ENCODE measurements at regions not wholly inside any gene's neighbourhood (a gene's known extent, or its start where the extent isn't known, plus 50 kb on each side); places are given as distances from the start of the nearest gene placed in this dataset.
"Not testable (repeated sequence)": the region's sequence is repeated elsewhere in the genome, so short reads cannot be mapped to it uniquely, and the experiment has no call there.

DNA sequence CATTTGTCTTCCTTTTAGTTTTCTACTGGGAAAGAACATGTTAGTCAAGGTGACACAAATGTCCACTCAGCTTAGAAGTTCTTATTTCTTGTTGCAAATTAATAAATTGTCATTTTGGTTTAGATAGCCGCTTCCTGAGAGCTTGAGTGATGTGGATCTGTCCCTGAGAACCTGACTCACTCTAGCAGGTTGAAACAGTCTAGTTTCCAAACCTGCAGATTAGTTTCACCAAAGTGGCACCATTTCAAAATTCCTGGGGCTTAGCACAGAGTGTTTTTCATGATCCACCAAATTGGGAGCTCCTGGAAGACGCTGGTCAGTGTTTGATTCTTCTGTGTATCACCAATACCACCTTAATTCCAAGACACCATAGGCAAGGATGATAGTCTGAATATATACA is 119.4 kb upstream of the TSC22D1 start:
- Histone ChIP-seq H3K9me3 (ENCODE audit: control insufficient read depth, insufficient read depth, low read length) (no peaks in the 10 kb centered on the region), H3K27ac (ENCODE audit: low read length) (no peak overlapping the region), H3K4me1 (ENCODE audit: control insufficient read depth, insufficient read depth, low read length) (no peaks in the 10 kb centered on the region), H3K36me3 (ENCODE audit: control insufficient read depth, insufficient read depth, low read length) (no peaks in the 10 kb centered on the region), H3K27me3 (ENCODE audit: control insufficient read depth, insufficient read depth, low read length) (no peaks in the 10 kb centered on the region), H3K4me3 (ENCODE audit: low read length) (no peak overlapping the region)
- DNase-seq (ENCODE audit: low read depth, low spot score), result no peak
- no CpG with 5 or more reads among the region's 2 CpGs for WGBS (ENCODE audit: insufficient coverage, insufficient read length)

DNA sequence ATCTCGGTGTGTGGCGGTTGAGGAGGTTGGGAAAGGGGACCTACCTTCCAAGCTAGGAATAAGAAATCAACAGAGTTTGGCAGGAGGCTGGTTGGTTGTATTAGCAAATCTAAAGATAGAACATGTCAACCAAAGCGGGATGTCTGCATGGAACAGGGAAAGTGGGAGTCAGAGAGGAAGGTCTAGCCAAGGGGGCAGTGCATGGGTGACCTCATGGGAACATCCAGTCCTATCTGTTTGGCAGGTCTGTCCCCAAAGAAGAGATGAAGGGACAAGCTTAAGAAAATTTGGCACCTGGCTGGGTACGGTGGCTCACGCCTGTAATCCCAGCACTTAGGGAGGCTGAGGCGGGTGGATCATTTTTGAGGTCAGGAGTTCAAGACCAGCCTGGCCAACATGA is 118.7 kb upstream of the TSC22D1 start:
- DNase-seq (ENCODE audit: low read depth, low spot score), result no peak
- no peaks in the 10 kb centered on the region for H3K9me3 ChIP-seq (ENCODE audit: control insufficient read depth, insufficient read depth, low read length)
- H3K4me3 ChIP-seq (ENCODE audit: low read length), result no peak overlapping the region
- WGBS (ENCODE audit: insufficient coverage, insufficient read length), result no CpG with 5 or more reads among the region's 6 CpGs
- no peaks in the 10 kb centered on the region for H3K4me1 ChIP-seq (ENCODE audit: control insufficient read depth, insufficient read depth, low read length)
- H3K27ac ChIP-seq (ENCODE audit: low read length), result no peak overlapping the region
- H3K36me3 ChIP-seq (ENCODE audit: control insufficient read depth, insufficient read depth, low read length), result no peaks in the 10 kb centered on the region
- no peaks in the 10 kb centered on the region for H3K27me3 ChIP-seq (ENCODE audit: control insufficient read depth, insufficient read depth, low read length)

DNA sequence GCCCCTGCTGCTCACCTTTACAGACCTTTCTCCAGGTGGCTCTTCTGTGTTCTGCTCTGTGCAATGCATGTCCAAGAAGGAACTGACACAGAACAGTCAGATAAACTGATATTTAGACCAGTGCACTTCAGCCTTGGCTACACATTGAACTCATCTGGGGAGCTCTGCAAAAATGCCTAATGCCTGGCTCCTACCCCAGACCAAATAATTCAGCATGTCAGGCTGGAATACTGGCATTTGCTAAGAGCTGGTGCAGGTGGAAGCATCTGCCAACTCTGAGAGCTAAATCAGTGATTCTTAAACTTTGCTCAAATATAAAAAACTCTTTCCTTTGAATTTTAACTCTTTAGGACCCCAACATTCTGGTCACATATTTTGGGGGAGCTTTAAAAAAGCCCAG is 118.2 kb upstream of the TSC22D1 start:
- H3K27ac ChIP-seq (ENCODE audit: low read length), result no peak overlapping the region
- no peaks in the 10 kb centered on the region for H3K9me3 ChIP-seq (ENCODE audit: control insufficient read depth, insufficient read depth, low read length)
- no peaks in the 10 kb centered on the region for H3K4me1 ChIP-seq (ENCODE audit: control insufficient read depth, insufficient read depth, low read length)
- DNase-seq (ENCODE audit: low read depth, low spot score), result no peak
- H3K4me3 ChIP-seq (ENCODE audit: low read length), result no peak overlapping the region
- H3K27me3 ChIP-seq (ENCODE audit: control insufficient read depth, insufficient read depth, low read length), result no peaks in the 10 kb centered on the region
- H3K36me3 ChIP-seq (ENCODE audit: control insufficient read depth, insufficient read depth, low read length), result no peaks in the 10 kb centered on the region

DNA sequence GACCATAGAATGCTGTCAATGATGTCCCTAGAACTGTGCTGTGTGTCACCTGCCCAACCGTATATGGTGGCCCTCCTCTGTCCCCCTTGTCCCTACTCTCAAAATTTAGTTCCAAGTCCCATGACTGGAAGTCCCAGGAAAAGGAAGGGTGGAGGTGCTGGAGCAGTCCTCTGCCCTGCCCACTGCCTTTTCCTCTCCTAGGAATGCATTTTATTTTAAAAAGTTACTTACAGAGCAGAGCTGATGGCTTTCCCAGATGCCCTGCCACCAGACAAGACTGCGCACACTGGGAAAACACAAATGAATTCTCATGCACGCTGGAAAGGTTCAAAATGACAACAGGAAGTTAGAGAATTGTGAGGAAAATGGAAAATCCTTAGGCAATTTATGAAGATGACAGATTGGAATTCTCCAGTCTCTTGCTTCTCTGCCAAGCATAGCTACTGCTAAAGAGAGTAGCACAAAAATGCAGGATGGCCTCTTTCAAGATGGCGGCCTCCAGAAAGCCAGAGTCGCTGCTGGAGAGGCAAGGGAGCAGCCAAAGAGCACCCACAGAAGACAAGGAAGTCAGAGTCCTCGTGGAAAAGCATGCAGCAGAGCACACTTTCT is 117.1 kb upstream of the TSC22D1 start:
- no CpG with 5 or more reads among the region's 6 CpGs for WGBS (ENCODE audit: insufficient coverage, insufficient read length)
- Histone ChIP-seq H3K9me3 (ENCODE audit: control insufficient read depth, insufficient read depth, low read length) (no peaks in the 10 kb centered on the region), H3K27me3 (ENCODE audit: control insufficient read depth, insufficient read depth, low read length) (no peaks in the 10 kb centered on the region), H3K27ac (ENCODE audit: low read length) (no peak overlapping the region), H3K4me1 (ENCODE audit: control insufficient read depth, insufficient read depth, low read length) (no peaks in the 10 kb centered on the region), H3K36me3 (ENCODE audit: control insufficient read depth, insufficient read depth, low read length) (no peaks in the 10 kb centered on the region), H3K4me3 (ENCODE audit: low read length) (no peak overlapping the region)
- no peak for DNase-seq (ENCODE audit: low read depth, low spot score)

DNA sequence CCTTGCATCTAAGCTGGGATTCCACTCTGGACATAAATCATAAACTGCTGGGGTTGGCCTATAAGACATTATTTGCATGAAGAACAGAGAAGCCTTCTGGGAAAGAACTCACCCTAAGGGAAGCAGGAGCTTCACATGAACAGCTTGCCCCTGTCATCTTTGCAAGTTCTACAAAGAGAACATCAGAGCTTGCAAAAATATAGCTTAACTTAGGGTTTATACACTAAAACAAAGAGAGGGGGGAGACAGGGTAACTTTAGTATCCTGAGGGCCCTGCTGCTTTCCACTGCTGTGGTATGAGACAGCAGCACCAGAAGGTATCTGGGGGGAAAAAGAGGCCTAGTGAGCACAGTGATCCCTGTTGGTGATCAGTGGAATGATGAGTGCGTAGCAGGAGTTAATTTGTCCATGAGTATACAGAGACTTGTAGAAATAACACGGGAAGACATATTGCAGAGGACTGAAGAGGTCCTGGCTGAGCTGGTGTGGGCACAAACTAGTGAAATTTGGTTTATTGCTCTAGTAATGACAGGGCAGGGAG is 116.1 kb upstream of the TSC22D1 start:
- WGBS (ENCODE audit: insufficient coverage, insufficient read length), result no CpG with 5 or more reads among the region's 2 CpGs
- H3K36me3 ChIP-seq (ENCODE audit: control insufficient read depth, insufficient read depth, low read length), result no peaks in the 10 kb centered on the region
- no peaks in the 10 kb centered on the region for H3K4me1 ChIP-seq (ENCODE audit: control insufficient read depth, insufficient read depth, low read length)
- DNase-seq (ENCODE audit: low read depth, low spot score), result no peak
- no peaks in the 10 kb centered on the region for H3K9me3 ChIP-seq (ENCODE audit: control insufficient read depth, insufficient read depth, low read length)
- no peak overlapping the region for H3K27ac ChIP-seq (ENCODE audit: low read length)
- H3K27me3 ChIP-seq (ENCODE audit: control insufficient read depth, insufficient read depth, low read length), result no peaks in the 10 kb centered on the region
- H3K4me3 ChIP-seq (ENCODE audit: low read length), result no peak overlapping the region

DNA sequence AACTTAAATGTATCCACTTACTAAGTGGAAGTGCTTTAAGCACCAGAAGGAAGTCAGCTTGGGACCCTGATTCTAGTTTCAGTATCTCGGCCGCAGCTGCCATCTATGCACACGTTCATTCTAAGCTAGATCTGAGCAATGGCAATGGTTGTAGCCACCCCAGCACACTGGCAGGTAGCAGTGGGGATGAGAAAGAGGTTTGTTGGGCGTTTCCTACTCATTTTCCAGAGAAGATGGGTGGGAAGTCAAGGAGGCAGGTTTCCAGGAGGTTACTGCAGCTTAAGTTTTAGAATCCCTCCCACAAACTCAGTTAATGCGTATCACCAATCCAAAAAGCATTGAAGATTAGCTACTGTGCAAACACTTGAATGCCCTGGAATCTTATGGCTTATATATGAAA is 114.2 kb upstream of the TSC22D1 start:
- Histone ChIP-seq H3K27ac (ENCODE audit: low read length) (no peak overlapping the region), H3K36me3 (ENCODE audit: control insufficient read depth, insufficient read depth, low read length) (no peaks in the 10 kb centered on the region), H3K4me1 (ENCODE audit: control insufficient read depth, insufficient read depth, low read length) (no peaks in the 10 kb centered on the region), H3K27me3 (ENCODE audit: control insufficient read depth, insufficient read depth, low read length) (no peaks in the 10 kb centered on the region), H3K4me3 (ENCODE audit: low read length) (no peak overlapping the region), H3K9me3 (ENCODE audit: control insufficient read depth, insufficient read depth, low read length) (no peaks in the 10 kb centered on the region)
- no peak for DNase-seq (ENCODE audit: low read depth, low spot score)
- no CpG with 5 or more reads among the region's 5 CpGs for WGBS (ENCODE audit: insufficient coverage, insufficient read length)

DNA sequence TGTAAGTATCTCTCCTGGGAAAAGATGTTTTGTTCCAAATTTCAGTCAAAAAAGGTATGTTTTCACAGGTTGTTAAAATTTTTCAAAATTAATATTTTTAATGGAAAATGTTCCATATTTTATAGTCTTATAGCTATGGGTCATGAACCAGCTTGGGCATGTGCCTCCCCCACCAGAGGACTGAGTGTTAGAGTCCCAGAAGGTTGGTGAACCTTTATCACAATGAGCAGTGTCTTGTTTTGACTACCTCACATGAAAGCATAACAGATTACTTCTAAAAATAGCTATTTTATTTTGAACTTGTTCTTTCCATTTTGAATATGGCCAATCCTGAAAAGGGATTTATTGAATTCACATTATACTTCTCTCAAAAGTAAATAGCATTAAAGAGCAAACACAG is 112.5 kb upstream of the TSC22D1 start:
- Histone ChIP-seq H3K36me3 (ENCODE audit: control insufficient read depth, insufficient read depth, low read length) (no peaks in the 10 kb centered on the region), H3K4me1 (ENCODE audit: control insufficient read depth, insufficient read depth, low read length) (no peaks in the 10 kb centered on the region), H3K27ac (ENCODE audit: low read length) (no peak overlapping the region), H3K27me3 (ENCODE audit: control insufficient read depth, insufficient read depth, low read length) (no peaks in the 10 kb centered on the region), H3K9me3 (ENCODE audit: control insufficient read depth, insufficient read depth, low read length) (no peaks in the 10 kb centered on the region), H3K4me3 (ENCODE audit: low read length) (no peak overlapping the region)
- no peak for DNase-seq (ENCODE audit: low read depth, low spot score)

DNA sequence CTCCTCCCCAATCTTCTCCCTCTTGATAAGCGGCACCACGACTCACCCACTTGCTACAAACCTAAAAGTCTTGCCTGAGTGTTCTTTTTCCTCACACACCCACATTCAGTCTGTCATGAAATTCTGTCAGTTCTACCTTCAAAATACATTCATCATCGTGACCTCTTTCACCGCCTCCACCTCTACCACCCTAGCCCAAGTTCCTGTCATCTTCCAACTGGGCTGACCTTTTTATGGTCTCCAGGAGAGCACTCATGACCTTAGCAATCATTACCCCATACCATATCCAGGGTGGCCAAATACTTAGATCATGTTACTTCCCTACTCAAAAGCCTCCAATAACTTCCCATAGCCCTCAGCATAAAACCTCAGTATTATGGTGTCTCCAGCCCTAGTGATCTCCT is 110.4 kb upstream of the TSC22D1 start:
- no peaks in the 10 kb centered on the region for H3K36me3 ChIP-seq (ENCODE audit: control insufficient read depth, insufficient read depth, low read length)
- WGBS (ENCODE audit: insufficient coverage, insufficient read length), result 100% methylated on average over 4 of the region's 4 CpGs
- H3K9me3 ChIP-seq (ENCODE audit: control insufficient read depth, insufficient read depth, low read length), result no peaks in the 10 kb centered on the region
- no peaks in the 10 kb centered on the region for H3K27me3 ChIP-seq (ENCODE audit: control insufficient read depth, insufficient read depth, low read length)
- H3K4me3 ChIP-seq (ENCODE audit: low read length), result no peak overlapping the region
- no peak overlapping the region for H3K27ac ChIP-seq (ENCODE audit: low read length)
- H3K4me1 ChIP-seq (ENCODE audit: control insufficient read depth, insufficient read depth, low read length), result no peaks in the 10 kb centered on the region
- no peak for DNase-seq (ENCODE audit: low read depth, low spot score)

DNA sequence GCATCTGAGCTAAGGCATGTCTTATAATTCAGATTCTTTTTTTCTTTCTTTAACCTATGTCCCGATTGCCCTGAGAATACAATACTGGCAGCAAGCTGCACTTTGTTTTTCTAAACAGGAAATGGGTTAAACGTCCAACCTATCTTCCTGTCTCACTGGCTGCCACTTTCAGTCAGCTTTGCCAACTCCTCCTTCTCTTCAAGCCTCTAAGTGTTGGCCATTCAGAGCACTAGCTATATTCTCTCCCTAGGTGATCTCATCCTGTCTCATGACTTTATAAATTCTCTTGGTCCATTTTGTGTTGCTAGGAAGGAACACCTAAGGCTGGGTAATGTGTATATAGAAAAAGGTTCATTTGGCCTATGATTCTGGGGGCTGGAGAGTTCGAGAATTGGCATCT is 109.5 kb upstream of the TSC22D1 start:
- no peak overlapping the region for H3K4me3 ChIP-seq (ENCODE audit: low read length)
- no peaks in the 10 kb centered on the region for H3K27me3 ChIP-seq (ENCODE audit: control insufficient read depth, insufficient read depth, low read length)
- WGBS (ENCODE audit: insufficient coverage, insufficient read length), result no CpG with 5 or more reads among the region's 3 CpGs
- no peaks in the 10 kb centered on the region for H3K36me3 ChIP-seq (ENCODE audit: control insufficient read depth, insufficient read depth, low read length)
- no peak for DNase-seq (ENCODE audit: low read depth, low spot score)
- no peak overlapping the region for H3K27ac ChIP-seq (ENCODE audit: low read length)
- no peaks in the 10 kb centered on the region for H3K4me1 ChIP-seq (ENCODE audit: control insufficient read depth, insufficient read depth, low read length)
- H3K9me3 ChIP-seq (ENCODE audit: control insufficient read depth, insufficient read depth, low read length), result no peaks in the 10 kb centered on the region

DNA sequence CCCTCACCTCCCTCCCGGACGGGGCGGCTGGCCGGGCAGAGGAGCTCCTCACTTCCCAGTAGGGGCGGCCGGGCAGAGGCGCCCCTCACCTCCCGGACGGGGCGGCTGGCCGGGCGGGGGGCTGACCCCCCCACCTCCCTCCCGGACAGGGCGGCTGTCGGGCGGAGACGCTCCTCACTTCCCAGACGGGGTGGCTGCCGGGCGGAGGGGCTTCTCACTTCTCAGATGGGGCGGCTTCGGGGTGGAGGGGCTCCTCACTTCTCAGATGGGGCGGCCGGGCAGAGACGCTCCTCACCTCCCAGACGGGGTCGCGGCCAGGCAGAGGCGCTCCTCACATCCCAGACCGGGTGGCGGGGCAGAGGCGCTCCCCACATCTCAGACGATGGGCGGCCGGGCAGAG is 106.3 kb upstream of the TSC22D1 start:
- not testable (repeated sequence) for H3K9me3 ChIP-seq (ENCODE audit: control insufficient read depth, insufficient read depth, low read length); H3K27ac ChIP-seq (ENCODE audit: low read length); H3K27me3 ChIP-seq (ENCODE audit: control insufficient read depth, insufficient read depth, low read length); H3K4me1 ChIP-seq (ENCODE audit: control insufficient read depth, insufficient read depth, low read length); DNase-seq (ENCODE audit: low read depth, low spot score); H3K4me3 ChIP-seq (ENCODE audit: low read length); H3K36me3 ChIP-seq (ENCODE audit: control insufficient read depth, insufficient read depth, low read length)
- WGBS (ENCODE audit: insufficient coverage, insufficient read length), result no CpG with 5 or more reads among the region's 35 CpGs

DNA sequence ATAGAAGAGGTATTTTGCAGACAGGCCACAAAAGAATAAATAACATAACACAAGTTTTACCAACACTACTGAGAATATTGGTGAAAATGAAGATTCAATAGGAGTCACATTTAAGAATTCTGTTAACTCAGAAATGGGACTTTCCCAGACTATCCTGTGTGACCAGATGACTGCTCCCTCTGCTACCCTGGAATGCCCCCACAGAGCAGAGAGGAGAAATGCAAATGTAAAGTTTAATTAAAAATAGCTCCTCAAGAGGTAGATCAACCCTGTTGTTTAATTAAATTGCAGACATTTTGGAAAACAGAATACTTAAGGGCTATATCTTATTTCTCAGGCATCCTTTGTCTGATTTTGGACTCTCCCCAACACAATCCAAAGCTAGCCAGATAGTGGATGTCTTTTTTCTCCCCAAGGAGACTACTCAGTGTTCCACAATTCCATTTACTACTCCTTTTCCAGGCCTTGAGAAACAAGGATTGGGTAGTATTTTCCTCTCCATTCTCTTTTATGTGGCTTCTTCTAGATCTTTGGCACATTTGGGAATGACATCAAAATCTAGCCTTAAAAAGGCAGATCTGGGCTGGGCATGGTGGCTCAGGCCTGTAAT is 104.7 kb upstream of the TSC22D1 start:
- no peaks in the 10 kb centered on the region for H3K9me3 ChIP-seq (ENCODE audit: control insufficient read depth, insufficient read depth, low read length)
- H3K4me1 ChIP-seq (ENCODE audit: control insufficient read depth, insufficient read depth, low read length), result no peaks in the 10 kb centered on the region
- no peaks in the 10 kb centered on the region for H3K36me3 ChIP-seq (ENCODE audit: control insufficient read depth, insufficient read depth, low read length)
- H3K27me3 ChIP-seq (ENCODE audit: control insufficient read depth, insufficient read depth, low read length), result no peaks in the 10 kb centered on the region
- no peak overlapping the region for H3K27ac ChIP-seq (ENCODE audit: low read length)
- DNase-seq (ENCODE audit: low read depth, low spot score), result no peak
- no peak overlapping the region for H3K4me3 ChIP-seq (ENCODE audit: low read length)
